ENCODE measurements at regions not wholly inside any gene's neighbourhood (a gene's known extent, or its start where the extent isn't known, plus 50 kb on each side); places are given as distances from the start of the nearest gene placed in this dataset.

DNA sequence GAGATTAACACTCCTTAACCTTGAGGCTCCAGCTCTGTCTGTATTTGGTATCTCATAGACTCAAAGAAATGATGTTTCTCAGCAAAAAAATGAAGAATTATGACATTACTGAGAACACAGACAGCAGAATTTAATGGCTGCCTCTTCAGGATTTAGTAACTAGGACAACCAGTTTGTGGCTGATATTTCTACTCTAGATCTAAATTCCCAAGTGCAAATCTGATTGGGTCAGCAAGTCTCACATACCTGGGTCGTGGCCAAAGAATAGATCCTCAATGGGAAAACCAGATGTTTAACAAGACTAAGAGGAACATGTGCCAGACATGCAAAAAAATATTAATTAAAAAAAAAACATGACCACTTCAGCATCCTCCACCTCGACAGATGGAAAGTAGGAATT is 608.9 kb downstream of the DTWD2 start:
- WGBS, 2 donors: 66 to 82% methylated on average over 2 of the region's 2 CpGs
- peak in 1 of 3 donors; percentile 6 for DNase-seq

GRCh38 chr5:118378959-118379358 is 609.4 kb downstream of the DTWD2 start:
- H3K9ac ChIP-seq (ENCODE audit: insufficient read depth in 1 of 2, low read length in 2 of 2): no peak overlapping the region
- H3K4me3 ChIP-seq: no peak overlapping the region
- H3K9me3 ChIP-seq (ENCODE audit: control insufficient read depth in 4 of 4, insufficient read depth in 3 of 4, low read length in 3 of 4): no peaks in the 10 kb centered on the region
- peaks cover 0 to 2% (median 0%) of the 10 kb centered on the region in 3 donors for H3K27me3 ChIP-seq (ENCODE audit: control insufficient read depth in 3 of 3, insufficient read depth in 3 of 3, low read length in 2 of 3)
- H3K36me3 ChIP-seq (ENCODE audit: control insufficient read depth in 4 of 4, insufficient read depth in 4 of 4, low read length in 4 of 4): no peaks in the 10 kb centered on the region
- 71 to 77% methylated on average over 1 of the region's 1 CpG for WGBS, 2 donors
- no peak for ATAC-seq (ENCODE audit: insufficient read depth, low FRiP score)
- peak in 1 of 3 donors; percentile 23 for DNase-seq
- H3K27ac ChIP-seq (ENCODE audit: low read depth in 1 of 2, low read length in 1 of 2): no peak overlapping the region
- peaks cover 0 to 7% (median 0%) of the 10 kb centered on the region in 5 donors for H3K4me1 ChIP-seq (ENCODE audit: control insufficient read depth in 5 of 5, insufficient read depth in 5 of 5, low read length in 5 of 5)
- TF ChIP-seq, protein P1, sequence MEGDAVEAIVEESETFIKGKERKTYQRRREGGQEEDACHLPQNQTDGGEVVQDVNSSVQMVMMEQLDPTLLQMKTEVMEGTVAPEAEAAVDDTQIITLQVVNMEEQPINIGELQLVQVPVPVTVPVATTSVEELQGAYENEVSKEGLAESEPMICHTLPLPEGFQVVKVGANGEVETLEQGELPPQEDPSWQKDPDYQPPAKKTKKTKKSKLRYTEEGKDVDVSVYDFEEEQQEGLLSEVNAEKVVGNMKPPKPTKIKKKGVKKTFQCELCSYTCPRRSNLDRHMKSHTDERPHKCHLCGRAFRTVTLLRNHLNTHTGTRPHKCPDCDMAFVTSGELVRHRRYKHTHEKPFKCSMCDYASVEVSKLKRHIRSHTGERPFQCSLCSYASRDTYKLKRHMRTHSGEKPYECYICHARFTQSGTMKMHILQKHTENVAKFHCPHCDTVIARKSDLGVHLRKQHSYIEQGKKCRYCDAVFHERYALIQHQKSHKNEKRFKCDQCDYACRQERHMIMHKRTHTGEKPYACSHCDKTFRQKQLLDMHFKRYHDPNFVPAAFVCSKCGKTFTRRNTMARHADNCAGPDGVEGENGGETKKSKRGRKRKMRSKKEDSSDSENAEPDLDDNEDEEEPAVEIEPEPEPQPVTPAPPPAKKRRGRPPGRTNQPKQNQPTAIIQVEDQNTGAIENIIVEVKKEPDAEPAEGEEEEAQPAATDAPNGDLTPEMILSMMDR (IDR thresholded peaks at IDR 0.05; ENCODE audit: control extremely low read depth, extremely low read depth): no peak

More for the DNA sequence above, 608.9 kb downstream of the DTWD2 start:
- TF ChIP-seq, protein P1 (IDR thresholded peaks at IDR 0.05; ENCODE audit: control extremely low read depth, extremely low read depth): no peak
- Histone ChIP-seq H3K4me3 (no peak overlapping the region), H3K36me3 (ENCODE audit: control insufficient read depth in 4 of 4, insufficient read depth in 4 of 4, low read length in 4 of 4) (no peaks in the 10 kb centered on the region), H3K27ac (ENCODE audit: low read depth in 1 of 2, low read length in 1 of 2) (no peak overlapping the region), H3K9ac (ENCODE audit: insufficient read depth in 1 of 2, low read length in 2 of 2) (no peak overlapping the region), H3K9me3 (ENCODE audit: control insufficient read depth in 4 of 4, insufficient read depth in 3 of 4, low read length in 3 of 4) (no peaks in the 10 kb centered on the region), H3K27me3 (ENCODE audit: control insufficient read depth in 3 of 3, insufficient read depth in 3 of 3, low read length in 2 of 3) (peaks cover 0 to 2% (median 0%) of the 10 kb centered on the region in 3 donors), H3K4me1 (ENCODE audit: control insufficient read depth in 5 of 5, insufficient read depth in 5 of 5, low read length in 5 of 5) (peaks cover 0 to 4% (median 0%) of the 10 kb centered on the region in 5 donors)
- ATAC-seq (ENCODE audit: insufficient read depth, low FRiP score): no peak

- Histone ChIP-seq H3K27me3 (ENCODE audit: control insufficient read depth in 3 of 3, insufficient read depth in 3 of 3, low read length in 2 of 3) (peaks cover 0 to 2% (median 0%) of the 10 kb centered on the region in 3 donors), H3K4me3 (no peak overlapping the region), H3K27ac (ENCODE audit: low read depth in 1 of 2, low read length in 1 of 2) (no peak overlapping the region), H3K4me1 (ENCODE audit: control insufficient read depth in 5 of 5, insufficient read depth in 5 of 5, low read length in 5 of 5) (peaks cover 0 to 14% (median 0%) of the 10 kb centered on the region in 5 donors), H3K9ac (ENCODE audit: insufficient read depth in 1 of 2, low read length in 2 of 2) (no peak overlapping the region), H3K9me3 (ENCODE audit: control insufficient read depth in 4 of 4, insufficient read depth in 3 of 4, low read length in 3 of 4) (no peaks in the 10 kb centered on the region), H3K36me3 (ENCODE audit: control insufficient read depth in 4 of 4, insufficient read depth in 4 of 4, low read length in 4 of 4) (no peaks in the 10 kb centered on the region)
- TF ChIP-seq, protein P1 (IDR thresholded peaks at IDR 0.05; ENCODE audit: control extremely low read depth, extremely low read depth): no peak
- DNase-seq (no peak), ATAC-seq (ENCODE audit: insufficient read depth, low FRiP score) (no peak)
Observed at GRCh38 chr5:118377420-118377819, 610.9 kb downstream of the DTWD2 start.
